Common myeloid progenitor, CD34-positive (primary cell): ENCODE measurements at regions not wholly inside any gene's neighbourhood (a gene's known extent, or its start where the extent isn't known, plus 50 kb on each side); places are given as distances from the start of the nearest gene placed in this dataset.

Source experiments
- CTCF ChIA-PET: fragments of 350-600 bp; sonication (Branson Sonifier 250); formaldehyde crosslinking; loops from one replicate; lab custom pipeline; 2021; ENCODE audit warnings: antibody characterized with exemption; lab: Charles Lee
- POLR2A ChIA-PET: fragments of 350-600 bp; sonication (Branson Sonifier 250); formaldehyde crosslinking; loops from one replicate; lab custom pipeline; 2021; ENCODE audit warnings: antibody characterized with exemption; lab: Charles Lee
- DNase-seq, 3 donors: peaks; one replicate each; pipeline versions ENCODE4 v3.0.0 to v3.0.0-alpha.2; 2013
- H3K27ac ChIP-seq, 2 experiments: 1 replicate in 1 of 2; 2 replicates in 1 of 2; pipeline ENCODE4 v1.7.0; 2013; ENCODE audit warnings: inconsistent platforms in 2 of 2, low read length in 2 of 2, mild to moderate bottlenecking in 2 of 2, low read depth in 1 of 2, moderate library complexity in 1 of 2; ENCODE audit not compliant: severe bottlenecking in 2 of 2, insufficient read depth in 1 of 2, poor library complexity in 1 of 2
- H3K27me3 ChIP-seq, 5 experiments: replicated peaks in 2 of 5; 1 replicate in 3 of 5; 2 replicates in 2 of 5; pipeline versions ENCODE4 v1.6.1 to v1.7.0; 2013; ENCODE audit warnings: low read length in 4 of 5, mild to moderate bottlenecking in 2 of 5, moderate library complexity in 2 of 5, inconsistent platforms in 1 of 5; ENCODE audit not compliant: insufficient read depth in 5 of 5, control insufficient read depth in 4 of 5
- H3K36me3 ChIP-seq, 4 experiments: 1 replicate in 2 of 4; 2 replicates in 2 of 4; pipeline versions ENCODE4 v1.6.1 to v1.7.0; 2013; ENCODE audit warnings: low read length in 3 of 4, control low read depth in 1 of 4, mild to moderate bottlenecking in 1 of 4; ENCODE audit not compliant: control insufficient read depth in 4 of 4, insufficient read depth in 4 of 4
- H3K4me1 ChIP-seq, 4 experiments: 1 replicate in 3 of 4; 2 replicates in 1 of 4; pipeline versions ENCODE4 v1.6.1 to v1.7.1; 2013; ENCODE audit warnings: low read length in 3 of 4, mild to moderate bottlenecking in 3 of 4, control low read depth in 1 of 4, inconsistent platforms in 1 of 4, moderate library complexity in 1 of 4; ENCODE audit not compliant: control insufficient read depth in 4 of 4, insufficient read depth in 4 of 4; ENCODE audit errors: control extremely low read depth in 1 of 4
- H3K4me3 ChIP-seq, 7 experiments: 1 replicate in 4 of 7; 2 replicates in 3 of 7; pipeline versions ENCODE4 v1.5.1 to v1.7.0; 2013; ENCODE audit warnings: mild to moderate bottlenecking in 7 of 7, low read length in 6 of 7, moderate library complexity in 6 of 7, inconsistent platforms in 2 of 7, low read depth in 2 of 7, control low read depth in 1 of 7; ENCODE audit not compliant: insufficient read depth in 4 of 7, control insufficient read depth in 1 of 7; ENCODE audit errors: extremely low read depth in 1 of 7
- H3K9me3 ChIP-seq, 5 experiments: 1 replicate in 4 of 5; 2 replicates in 1 of 5; pipeline versions ENCODE4 v1.6.1 to v1.7.1; 2013; ENCODE audit warnings: low read length in 4 of 5, mild to moderate bottlenecking in 2 of 5, inconsistent platforms in 1 of 5, low read depth in 1 of 5, moderate library complexity in 1 of 5; ENCODE audit not compliant: control insufficient read depth in 4 of 5, insufficient read depth in 2 of 5; ENCODE audit errors: control extremely low read depth in 1 of 5
- WGBS: methylation state at CpG from one replicate; pipeline ENCODE4 v1.1.5; 2013; ENCODE audit not compliant: insufficient coverage; 5-methylcytosine and 5-hydroxymethylcytosine counted together

- H3K27me3 ChIP-seq: no peaks in the 10 kb centered on the region
- no peak for DNase-seq
- H3K9me3 ChIP-seq: no peaks in the 10 kb centered on the region
- ChIA-PET POLR2A (no interaction called here), CTCF (no interaction called here)
- no peak overlapping the region for H3K27ac ChIP-seq
- no CpG with 5 or more reads among the region's 3 CpGs for WGBS
- H3K4me3 ChIP-seq: no peak overlapping the region
- peaks cover 0 to 7% (median 0%) of the 10 kb centered on the region in 4 experiments for H3K4me1 ChIP-seq
- no peaks in the 10 kb centered on the region for H3K36me3 ChIP-seq
These were observed 50.2 kb upstream of the ATP1A1 start for GRCh38 chr1:116322752-116323405.
